Heart left ventricle (tissue), 16 donors: ENCODE measurements at regions not wholly inside any gene's neighbourhood (a gene's known extent, or its start where the extent isn't known, plus 50 kb on each side); places are given as distances from the start of the nearest gene placed in this dataset.
A peak's percentile ranks its signal among the peaks of the same experiment; 100 is the strongest.

Experiments
- ATAC-seq, 4 donors: fragments of 200-7000 bp; cut with Tn5 transposase; one replicate each; pipeline ENCODE4 v1.9.1; 2020 to 2022; ENCODE audit warnings: moderate library complexity in 4 of 4, mild to moderate bottlenecking in 3 of 4, moderate number of reproducible peaks in 1 of 4
- DNase-seq, 5 donors: peaks; one replicate each; pipeline ENCODE4 v3.0.0-alpha.2; 2020
- H3K27ac ChIP-seq, 12 donors: fragments of 200-600 bp; sonication (generic) in 4 of 12; one replicate each; pipeline versions ENCODE4 v1.5.0 to v1.8.0; 2016 to 2022; ENCODE audit warnings: mild to moderate bottlenecking in 2 of 12
- H3K27me3 ChIP-seq, 9 donors: fragments of 200-600 bp; sonication (generic) in 2 of 9; one replicate each; pipeline versions ENCODE4 v1.5.1 to v1.8.0; 2016 to 2022; ENCODE audit warnings: mild to moderate bottlenecking in 3 of 9
- H3K36me3 ChIP-seq, 9 donors: fragments of 200-600 bp; sonication (generic) in 2 of 9; one replicate each; pipeline versions ENCODE4 v1.5.0 to v1.8.0; 2018 to 2022; ENCODE audit warnings: mild to moderate bottlenecking in 2 of 9
- H3K4me1 ChIP-seq, 12 donors: fragments of 200-600 bp; sonication (generic) in 4 of 12; one replicate each; pipeline versions ENCODE4 v1.5.0 to v1.8.0; 2016 to 2022; ENCODE audit warnings: mild to moderate bottlenecking in 3 of 12
- H3K4me3 ChIP-seq, 12 donors: fragments of 200-600 bp; sonication (generic) in 4 of 12; one replicate each; pipeline versions ENCODE4 v1.5.0 to v1.8.0; 2017 to 2022; ENCODE audit warnings: mild to moderate bottlenecking in 9 of 12, moderate library complexity in 4 of 12
- H3K9me3 ChIP-seq, 12 donors: fragments of 200-600 bp; sonication (generic) in 4 of 12; one replicate each; pipeline versions ENCODE4 v1.5.0 to v1.8.0; 2016 to 2022; ENCODE audit warnings: mild to moderate bottlenecking in 1 of 12
- POLR2A ChIP-seq, 2 donors: fragments of 450-650 bp; IDR thresholded peaks; one replicate each; pipeline ENCODE4 v1.6.1; 2017; ENCODE audit warnings: antibody characterized with exemption in 2 of 2, mild to moderate bottlenecking in 2 of 2, moderate library complexity in 2 of 2
- WGBS, 4 donors: extraction: QIAGEN DNeasy Blood & Tissue Kit in 2 of 4; methylation state at CpG; one replicate each; pipeline versions ENCODE4 v1.1.5 to v1.1.7; 2013 to 2018; 5-methylcytosine and 5-hydroxymethylcytosine counted together
- intact Hi-C, 10 donors: fragments of 100-400 bp; cut with DNase I; formaldehyde crosslinking; loops; one replicate each; pipeline versions ENCODE4 v1.11.1 to v1.14.2; 2022
- TF ChIP-seq, protein P1 (sequence below), 12 donors: fragments of 200-600 bp; sonication (generic) in 4 of 12; IDR thresholded peaks; one replicate each; pipeline versions ENCODE4 v1.5.0 to v1.8.0; 2018 to 2022; ENCODE audit warnings: antibody characterized with exemption in 12 of 12, mild to moderate bottlenecking in 5 of 12
- donor health status: ischemic (EF 13 %, LVEDD 7.1; RV severe dilation, severe dysfunction).
- donor health status: healthy with polysubstance abuse.
- donor health status: DM: no; HTN: yes; CAD: no.
- donor health status: DM: no; HTN: no; CAD: no.
- donor health status: ischemic (EF 25% LVEDD 6.9; RV normal size, moderate dysfunction).
- donor health status: ischemic (EF 25% LVEDD 5.7; RV mildly dilated, moderate dysfunction).
- donor health status: healthy.
- donor health status: DM: yes; HTN: yes; CAD: no.
- donor health status: ischemic (EF 35%, LVEDD 5.7; RV mildly dilated, moderate dysfunction).
- donor health status: nonischemic (EF 11% LVEDD 7.7; RV severe dilation, severe dysfunction).
- donor health status: DM: yes; HTN: yes; CAD: no.
- donor health status: PGD.
- donor health status: ischemic (EF 29% LVEDD 5.4; RV normal size, mild dysfunction).
- donor health status: nonischemic (EF 23%, LVEDD 6.1; RV moderate dilation, normal function).

- no peak for ATAC-seq
- WGBS, 4 donors: 46 to 78% (median 54%) methylated on average over 1 of the region's 1 CpG
- no peak for DNase-seq
- no peaks in the 10 kb centered on the region for H3K27me3 ChIP-seq
- intact Hi-C loops: no loop called here
- no peak for TF ChIP-seq POLR2A (IDR thresholded peaks at IDR 0.05)
- TF ChIP-seq, protein P1, sequence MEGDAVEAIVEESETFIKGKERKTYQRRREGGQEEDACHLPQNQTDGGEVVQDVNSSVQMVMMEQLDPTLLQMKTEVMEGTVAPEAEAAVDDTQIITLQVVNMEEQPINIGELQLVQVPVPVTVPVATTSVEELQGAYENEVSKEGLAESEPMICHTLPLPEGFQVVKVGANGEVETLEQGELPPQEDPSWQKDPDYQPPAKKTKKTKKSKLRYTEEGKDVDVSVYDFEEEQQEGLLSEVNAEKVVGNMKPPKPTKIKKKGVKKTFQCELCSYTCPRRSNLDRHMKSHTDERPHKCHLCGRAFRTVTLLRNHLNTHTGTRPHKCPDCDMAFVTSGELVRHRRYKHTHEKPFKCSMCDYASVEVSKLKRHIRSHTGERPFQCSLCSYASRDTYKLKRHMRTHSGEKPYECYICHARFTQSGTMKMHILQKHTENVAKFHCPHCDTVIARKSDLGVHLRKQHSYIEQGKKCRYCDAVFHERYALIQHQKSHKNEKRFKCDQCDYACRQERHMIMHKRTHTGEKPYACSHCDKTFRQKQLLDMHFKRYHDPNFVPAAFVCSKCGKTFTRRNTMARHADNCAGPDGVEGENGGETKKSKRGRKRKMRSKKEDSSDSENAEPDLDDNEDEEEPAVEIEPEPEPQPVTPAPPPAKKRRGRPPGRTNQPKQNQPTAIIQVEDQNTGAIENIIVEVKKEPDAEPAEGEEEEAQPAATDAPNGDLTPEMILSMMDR (IDR thresholded peaks at IDR 0.05): no peak
- peak overlapping the region in 6 of 12 donors; percentile 11 to 47 (median 28) for H3K27ac ChIP-seq
- H3K4me3 ChIP-seq: no peak overlapping the region
- H3K9me3 ChIP-seq: no peaks in the 10 kb centered on the region
- peaks cover 0 to 26% (median 0%) of the 10 kb centered on the region in 12 donors for H3K4me1 ChIP-seq
- peaks cover 0 to 3% (median 0%) of the 10 kb centered on the region in 9 donors for H3K36me3 ChIP-seq
Observed at GRCh38 chr5:66344544-66344943, 200.4 kb downstream of the SREK1 start.

DNA sequence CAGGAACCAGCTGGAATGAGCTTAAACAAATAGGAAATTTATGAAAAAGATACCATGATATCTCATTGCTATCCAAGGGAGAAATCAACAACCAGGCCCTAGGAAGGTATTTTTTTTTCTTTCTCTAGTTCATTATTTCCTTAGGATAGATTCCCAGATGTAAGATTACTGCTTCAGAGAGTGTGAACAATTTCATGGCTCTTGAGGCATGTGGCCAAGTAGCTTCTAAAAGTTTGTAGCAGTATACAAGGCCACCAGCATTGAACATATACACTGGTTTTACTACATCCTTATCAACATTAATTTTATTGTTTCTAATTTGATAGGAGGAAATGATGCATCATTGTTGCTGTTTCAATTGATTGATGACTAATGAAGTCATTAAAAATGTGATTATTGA is 201.2 kb downstream of the SREK1 start:
- Histone ChIP-seq H3K27ac (peak overlapping the region in 4 of 12 donors; percentile 1 to 32 (median 17)), H3K4me3 (no peak overlapping the region), H3K36me3 (peaks cover 0 to 9% (median 0%) of the 10 kb centered on the region in 9 donors), H3K27me3 (no peaks in the 10 kb centered on the region), H3K4me1 (peaks cover 0 to 26% (median 0%) of the 10 kb centered on the region in 12 donors), H3K9me3 (no peaks in the 10 kb centered on the region)
- intact Hi-C loops: no loop called here
- TF ChIP-seq, protein P1 (IDR thresholded peaks at IDR 0.05): no peak
- no peak for TF ChIP-seq POLR2A (IDR thresholded peaks at IDR 0.05)
- DNase-seq (no peak), ATAC-seq (no peak)

DNA sequence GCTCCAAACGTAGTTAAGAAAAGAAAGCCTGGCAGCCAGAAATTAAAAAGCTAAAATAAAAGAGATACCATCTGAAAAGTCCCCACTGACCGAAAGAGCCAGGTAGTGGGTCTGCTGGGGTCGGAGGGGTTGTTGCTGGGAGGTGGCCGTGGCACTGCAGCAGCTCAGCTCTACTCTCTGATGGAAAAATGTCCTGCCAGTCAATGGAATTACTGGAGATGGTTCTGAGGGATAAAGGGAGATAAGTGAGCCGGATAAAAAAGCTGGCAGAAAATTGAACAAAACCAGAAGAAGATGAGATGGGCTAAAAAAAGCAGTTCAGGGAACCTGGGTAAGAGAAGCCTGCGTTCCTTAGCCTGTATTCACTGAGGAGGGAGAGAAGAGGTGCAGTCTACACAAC is 202.8 kb downstream of the SREK1 start:
- H3K27ac ChIP-seq: peak overlapping the region in 9 of 12 donors; percentile 2 to 87 (median 57)
- intact Hi-C loops: no loop called here
- WGBS, 4 donors: 69 to 80% (median 73%) methylated on average over 6 of the region's 6 CpGs
- DNase-seq (no peak), ATAC-seq (no peak)
- TF ChIP-seq, protein P1 (IDR thresholded peaks at IDR 0.05): no peak
- no peak for TF ChIP-seq POLR2A (IDR thresholded peaks at IDR 0.05)
- H3K4me1 ChIP-seq: peaks cover 0 to 26% (median 2%) of the 10 kb centered on the region in 12 donors
- H3K36me3 ChIP-seq: peaks cover 0 to 11% (median 0%) of the 10 kb centered on the region in 9 donors
- no peak overlapping the region for H3K4me3 ChIP-seq
- H3K27me3 ChIP-seq: no peaks in the 10 kb centered on the region
- no peaks in the 10 kb centered on the region for H3K9me3 ChIP-seq

DNA sequence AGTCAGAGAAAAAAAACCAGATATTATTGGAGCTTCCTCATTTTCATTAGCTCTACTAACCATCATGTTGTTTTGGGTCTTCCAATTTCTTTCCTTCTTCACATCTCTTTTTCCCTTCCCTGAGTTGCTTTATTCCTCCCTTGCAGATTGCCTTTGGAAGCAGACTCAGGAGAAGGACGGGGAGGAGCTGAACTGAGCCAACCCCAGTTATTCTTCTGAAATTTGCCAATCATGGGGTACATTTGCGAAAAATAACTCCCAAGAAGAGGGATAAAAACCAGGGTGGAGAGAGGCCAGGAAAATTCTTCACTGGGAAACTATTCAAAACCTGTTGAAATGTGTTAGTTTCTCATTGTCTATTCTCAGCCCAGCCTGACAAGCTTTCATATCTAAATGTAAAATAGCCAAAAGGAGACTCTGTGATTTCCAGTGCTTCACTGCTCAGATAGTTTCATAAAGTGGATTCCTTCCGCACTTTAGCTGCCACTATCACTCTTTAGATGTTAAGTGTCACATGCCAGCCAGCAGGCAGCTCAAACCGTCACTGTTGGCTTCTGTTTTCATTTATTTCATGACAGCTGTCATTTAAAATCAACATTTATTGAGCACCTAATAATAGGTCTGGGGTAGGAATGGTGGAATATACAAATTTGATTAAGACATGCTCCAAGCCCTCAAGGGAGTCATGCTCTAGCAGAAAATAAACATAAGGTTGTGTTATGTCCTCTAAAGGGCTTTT is 204.5 kb downstream of the SREK1 start:
- Histone ChIP-seq H3K36me3 (peaks cover 0 to 11% (median 0%) of the 10 kb centered on the region in 9 donors), H3K27me3 (no peaks in the 10 kb centered on the region), H3K9me3 (no peaks in the 10 kb centered on the region), H3K4me1 (peaks cover 0 to 19% (median 2%) of the 10 kb centered on the region in 12 donors), H3K4me3 (no peak overlapping the region), H3K27ac (peak overlapping the region in 11 of 12 donors; percentile 2 to 87 (median 61))
- DNase-seq: peak in 1 of 5 donors; percentile 15
- TF ChIP-seq POLR2A (IDR thresholded peaks at IDR 0.05): no peak
- TF ChIP-seq, protein P1 (IDR thresholded peaks at IDR 0.05): no peak
- ATAC-seq: peak; percentile 21 to 74 (median 49)
- 51 to 54% (median 51%) methylated on average over 4 of the region's 4 CpGs for WGBS, 4 donors
- intact Hi-C loops: no loop called here
